Hypothalamus (tissue), 51 donors: ENCODE measurements at regions not wholly inside any gene's neighbourhood (a gene's known extent, or its start where the extent isn't known, plus 50 kb on each side); places are given as distances from the start of the nearest gene placed in this dataset.

Experiments
- DNase-seq, 51 donors: peaks; one replicate each; lab custom pipeline; 2025; lab: John Stamatoyannopoulos, UW

- DNase-seq, result peak in 36 of 51 donors; percentile 3 to 83 (median 38)
Observed at GRCh38 chr5:61817472-61818326, 485.6 kb downstream of the ZSWIM6 start.

- DNase-seq, result peak in 2 of 51 donors; percentile 3 to 5
Observed at GRCh38 chr5:61820836-61821235, 485.2 kb upstream of the KIF2A start.

GRCh38 chr5:61821561-61821960 lies 484.4 kb upstream of the KIF2A start:
- DNase-seq, result no peak

- DNase-seq, result no peak
Observed at GRCh38 chr5:61822584-61822983, 483.4 kb upstream of the KIF2A start.

GRCh38 chr5:61823065-61823464 lies 482.9 kb upstream of the KIF2A start:
- no peak for DNase-seq

GRCh38 chr5:61823781-61824180 lies 482.2 kb upstream of the KIF2A start:
- no peak for DNase-seq

GRCh38 chr5:61824396-61824795 lies 481.6 kb upstream of the KIF2A start:
- no peak for DNase-seq

GRCh38 chr5:61827445-61827975 lies 478.5 kb upstream of the KIF2A start:
- no peak for DNase-seq

GRCh38 chr5:61828856-61829255 lies 477.1 kb upstream of the KIF2A start:
- DNase-seq, result no peak

GRCh38 chr5:61831736-61832135 lies 474.3 kb upstream of the KIF2A start:
- no peak for DNase-seq

- DNase-seq, result no peak
Observed at GRCh38 chr5:61837788-61838187, 468.2 kb upstream of the KIF2A start.

GRCh38 chr5:61840361-61840760 lies 465.6 kb upstream of the KIF2A start:
- no peak for DNase-seq

GRCh38 chr5:61842840-61843239 lies 463.2 kb upstream of the KIF2A start:
- DNase-seq, result no peak

GRCh38 chr5:61850696-61851095 lies 455.3 kb upstream of the KIF2A start:
- no peak for DNase-seq

- no peak for DNase-seq
Observed at GRCh38 chr5:61854531-61854930, 451.5 kb upstream of the KIF2A start.

GRCh38 chr5:61860978-61861377 lies 445.0 kb upstream of the KIF2A start:
- DNase-seq, result no peak

GRCh38 chr5:61866930-61867329 lies 439.1 kb upstream of the KIF2A start:
- DNase-seq, result no peak

GRCh38 chr5:61869333-61869732 lies 436.7 kb upstream of the KIF2A start:
- DNase-seq, result no peak

- DNase-seq, result no peak
Observed at GRCh38 chr5:61878471-61878870, 427.5 kb upstream of the KIF2A start.

GRCh38 chr5:61881821-61882487 lies 424.1 kb upstream of the KIF2A start:
- DNase-seq, result peak in 31 of 51 donors; percentile 2 to 62 (median 23)

GRCh38 chr5:61882901-61883500 lies 423.0 kb upstream of the KIF2A start:
- no peak for DNase-seq
